ENCODE measurements at regions not wholly inside any gene's neighbourhood (a gene's known extent, or its start where the extent isn't known, plus 50 kb on each side); places are given as distances from the start of the nearest gene placed in this dataset.
"Not testable (repeated sequence)": the region's sequence is repeated elsewhere in the genome, so short reads cannot be mapped to it uniquely, and the experiment has no call there.

DNA sequence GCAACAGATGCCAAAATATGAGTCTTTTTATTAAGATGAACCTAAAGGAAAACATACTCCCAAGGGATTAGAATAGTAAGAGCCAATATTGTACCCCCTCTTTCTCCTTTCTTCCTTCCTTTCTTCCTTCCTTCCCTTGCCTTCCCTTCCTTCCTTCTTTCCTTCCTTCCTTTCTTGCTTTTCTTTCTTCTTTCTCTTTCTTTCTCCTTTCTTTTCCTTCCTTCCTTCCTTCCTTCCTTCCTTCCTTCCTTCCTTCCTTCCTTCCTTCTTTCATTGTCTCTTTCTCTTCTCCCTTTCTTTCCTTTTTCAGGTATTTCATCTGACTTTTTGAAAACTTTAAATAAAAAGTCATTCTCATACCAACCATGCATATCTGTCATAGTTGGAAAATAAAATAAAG lies 892.5 kb downstream of the LRFN5 start:
- Histone ChIP-seq H3K4me1 (ENCODE audit: control insufficient read depth in 2 of 3, insufficient read depth in 2 of 3, low read depth in 1 of 3, low read length in 3 of 3) (no peaks in the 10 kb centered on the region), H3K9ac (ENCODE audit: low read length in 3 of 3) (no peak overlapping the region), H3K27ac (ENCODE audit: low read depth in 2 of 2, low read length in 2 of 2) (no peak overlapping the region), H3K4me3 (ENCODE audit: low read length in 3 of 3) (no peak overlapping the region), H3K27me3 (ENCODE audit: control insufficient read depth, insufficient read depth, low read length) (no peaks in the 10 kb centered on the region), H3K9me3 (ENCODE audit: control insufficient read depth in 2 of 3, insufficient read depth in 1 of 3, low read length in 3 of 3) (no peaks in the 10 kb centered on the region), H3K36me3 (ENCODE audit: control insufficient read depth in 2 of 3, insufficient read depth in 3 of 3, low read length in 3 of 3) (no peaks in the 10 kb centered on the region)
- TF ChIP-seq, protein P1, sequence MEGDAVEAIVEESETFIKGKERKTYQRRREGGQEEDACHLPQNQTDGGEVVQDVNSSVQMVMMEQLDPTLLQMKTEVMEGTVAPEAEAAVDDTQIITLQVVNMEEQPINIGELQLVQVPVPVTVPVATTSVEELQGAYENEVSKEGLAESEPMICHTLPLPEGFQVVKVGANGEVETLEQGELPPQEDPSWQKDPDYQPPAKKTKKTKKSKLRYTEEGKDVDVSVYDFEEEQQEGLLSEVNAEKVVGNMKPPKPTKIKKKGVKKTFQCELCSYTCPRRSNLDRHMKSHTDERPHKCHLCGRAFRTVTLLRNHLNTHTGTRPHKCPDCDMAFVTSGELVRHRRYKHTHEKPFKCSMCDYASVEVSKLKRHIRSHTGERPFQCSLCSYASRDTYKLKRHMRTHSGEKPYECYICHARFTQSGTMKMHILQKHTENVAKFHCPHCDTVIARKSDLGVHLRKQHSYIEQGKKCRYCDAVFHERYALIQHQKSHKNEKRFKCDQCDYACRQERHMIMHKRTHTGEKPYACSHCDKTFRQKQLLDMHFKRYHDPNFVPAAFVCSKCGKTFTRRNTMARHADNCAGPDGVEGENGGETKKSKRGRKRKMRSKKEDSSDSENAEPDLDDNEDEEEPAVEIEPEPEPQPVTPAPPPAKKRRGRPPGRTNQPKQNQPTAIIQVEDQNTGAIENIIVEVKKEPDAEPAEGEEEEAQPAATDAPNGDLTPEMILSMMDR (IDR thresholded peaks at IDR 0.05; ENCODE audit: borderline replicate concordance, extremely low read depth, insufficient read depth): no peak
- no peak for FAIRE-seq
- intact Hi-C loops (cut with DNase I): no loop called here
- DNase-seq: no peak

- no peak for DNase-seq
- FAIRE-seq: no peak
- TF ChIP-seq, protein P1 (IDR thresholded peaks at IDR 0.05; ENCODE audit: borderline replicate concordance, extremely low read depth, insufficient read depth): no peak
Observed at GRCh38 chr14:42490536-42490935, 883.9 kb downstream of the LRFN5 start.

GRCh38 chr14:42488965-42489364 lies 882.3 kb downstream of the LRFN5 start:
- Histone ChIP-seq H3K27me3 (ENCODE audit: control insufficient read depth, insufficient read depth, low read length) (no peaks in the 10 kb centered on the region), H3K9me3 (ENCODE audit: control insufficient read depth in 2 of 3, insufficient read depth in 1 of 3, low read length in 3 of 3) (no peaks in the 10 kb centered on the region), H3K4me3 (ENCODE audit: low read length in 3 of 3) (no peak overlapping the region), H3K36me3 (ENCODE audit: control insufficient read depth in 2 of 3, insufficient read depth in 3 of 3, low read length in 3 of 3) (no peaks in the 10 kb centered on the region), H3K4me1 (ENCODE audit: control insufficient read depth in 2 of 3, insufficient read depth in 2 of 3, low read depth in 1 of 3, low read length in 3 of 3) (no peaks in the 10 kb centered on the region), H3K9ac (ENCODE audit: low read length in 3 of 3) (no peak overlapping the region), H3K27ac (ENCODE audit: low read depth in 2 of 2, low read length in 2 of 2) (no peak overlapping the region)
- intact Hi-C loops (cut with DNase I): no loop called here
- DNase-seq (no peak), FAIRE-seq (no peak)
- TF ChIP-seq, protein P1 (IDR thresholded peaks at IDR 0.05; ENCODE audit: borderline replicate concordance, extremely low read depth, insufficient read depth): no peak

More at GRCh38 chr14:42490536-42490935, 883.9 kb downstream of the LRFN5 start:
- Histone ChIP-seq H3K9me3 (ENCODE audit: control insufficient read depth in 2 of 3, insufficient read depth in 1 of 3, low read length in 3 of 3) (no peaks in the 10 kb centered on the region), H3K27me3 (ENCODE audit: control insufficient read depth, insufficient read depth, low read length) (no peaks in the 10 kb centered on the region), H3K27ac (ENCODE audit: low read depth in 2 of 2, low read length in 2 of 2) (no peak overlapping the region), H3K9ac (ENCODE audit: low read length in 3 of 3) (no peak overlapping the region), H3K36me3 (ENCODE audit: control insufficient read depth in 2 of 3, insufficient read depth in 3 of 3, low read length in 3 of 3) (no peaks in the 10 kb centered on the region), H3K4me1 (ENCODE audit: control insufficient read depth in 2 of 3, insufficient read depth in 2 of 3, low read depth in 1 of 3, low read length in 3 of 3) (no peaks in the 10 kb centered on the region), H3K4me3 (ENCODE audit: low read length in 3 of 3) (no peak overlapping the region)
- intact Hi-C loops (cut with DNase I): no loop called here

DNA sequence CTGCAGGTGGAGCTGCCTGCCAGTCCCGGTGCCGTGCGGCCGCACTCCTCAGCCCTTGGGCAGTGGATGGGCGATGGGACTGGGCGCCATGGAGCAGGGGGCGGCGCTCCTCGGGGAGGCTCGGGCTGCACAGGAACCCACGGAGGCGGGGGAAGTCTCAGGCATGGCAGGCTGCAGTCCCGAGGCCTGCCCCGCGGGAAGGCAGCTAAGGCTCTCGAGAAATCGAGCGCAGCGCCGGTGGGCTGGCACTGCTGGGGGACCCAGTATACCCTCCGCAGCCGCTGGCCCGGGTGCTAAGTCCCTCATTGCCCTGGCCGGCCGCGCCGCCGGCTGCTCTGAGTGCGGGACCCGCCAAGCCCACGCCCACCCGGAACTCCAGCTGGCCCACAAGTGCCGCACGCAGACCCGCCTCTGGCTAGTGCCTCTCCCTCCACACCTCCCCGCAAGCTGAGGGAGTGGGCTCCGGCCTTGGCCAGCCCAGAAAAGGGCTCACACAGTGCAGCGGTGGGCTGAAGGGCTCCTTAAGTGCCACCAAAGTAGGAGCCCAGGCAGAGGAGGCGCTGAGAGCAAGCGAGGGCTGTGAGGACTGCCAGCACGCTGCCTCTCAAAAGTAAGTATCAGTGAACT lies 875.8 kb downstream of the LRFN5 start:
- DNase-seq: peak in 1 of 5 donors; percentile 63
- H3K27ac ChIP-seq (ENCODE audit: low read depth in 2 of 2, low read length in 2 of 2); H3K4me1 ChIP-seq (ENCODE audit: control insufficient read depth in 2 of 3, insufficient read depth in 2 of 3, low read depth in 1 of 3, low read length in 3 of 3); H3K27me3 ChIP-seq (ENCODE audit: control insufficient read depth, insufficient read depth, low read length); H3K36me3 ChIP-seq (ENCODE audit: control insufficient read depth in 2 of 3, insufficient read depth in 3 of 3, low read length in 3 of 3); H3K9me3 ChIP-seq (ENCODE audit: control insufficient read depth in 2 of 3, insufficient read depth in 1 of 3, low read length in 3 of 3); H3K4me3 ChIP-seq (ENCODE audit: low read length in 3 of 3); H3K9ac ChIP-seq (ENCODE audit: low read length in 3 of 3); intact Hi-C loops (cut with DNase I); FAIRE-seq: not testable (repeated sequence)

DNA sequence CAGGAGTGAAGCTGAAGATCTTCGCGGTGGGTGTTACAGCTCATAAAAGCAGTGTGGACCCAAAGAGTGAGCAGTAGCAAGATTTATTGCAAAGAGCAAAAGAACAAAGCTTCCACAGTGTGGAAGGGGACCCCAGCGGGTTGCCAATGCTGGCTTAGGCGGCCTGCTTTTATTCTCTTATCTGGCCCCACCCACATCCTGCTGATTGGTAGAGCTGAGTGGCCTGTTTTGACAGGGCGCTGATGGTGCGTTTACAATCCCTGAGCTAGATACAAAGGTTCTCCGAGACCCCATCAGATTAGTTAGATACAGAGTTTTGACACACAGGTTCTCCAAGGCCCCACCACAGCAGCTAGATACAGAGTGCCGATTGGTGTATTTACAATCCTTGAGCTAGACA lies 875.0 kb downstream of the LRFN5 start:
- H3K9ac ChIP-seq (ENCODE audit: low read length in 3 of 3); H3K9me3 ChIP-seq (ENCODE audit: control insufficient read depth in 2 of 3, insufficient read depth in 1 of 3, low read length in 3 of 3); FAIRE-seq; H3K4me1 ChIP-seq (ENCODE audit: control insufficient read depth in 2 of 3, insufficient read depth in 2 of 3, low read depth in 1 of 3, low read length in 3 of 3); DNase-seq; H3K27ac ChIP-seq (ENCODE audit: low read depth in 2 of 2, low read length in 2 of 2); H3K27me3 ChIP-seq (ENCODE audit: control insufficient read depth, insufficient read depth, low read length); H3K36me3 ChIP-seq (ENCODE audit: control insufficient read depth in 2 of 3, insufficient read depth in 3 of 3, low read length in 3 of 3); intact Hi-C loops (cut with DNase I); H3K4me3 ChIP-seq (ENCODE audit: low read length in 3 of 3): not testable (repeated sequence)

Data from kidney (tissue), 13 donors.